HepG2 (cell line): ENCODE measurements at regions not wholly inside any gene's neighbourhood (a gene's known extent, or its start where the extent isn't known, plus 50 kb on each side); places are given as distances from the start of the nearest gene placed in this dataset.

Experiments
- ATAC-seq: fragments of 200-7000 bp; cut with Tn5 transposase; 3 replicates; pipeline ENCODE4 v1.9.1; 2020; ENCODE audit warnings: mild to moderate bottlenecking, moderate library complexity
- BruUV-seq: library from RNA; stranded (reverse); fragments of 400-500 nt; replicated peaks from 2 replicates; lab custom pipeline; 2021; lab: Mats Ljungman, UMichigan
- CTCF ChIA-PET: fragments of 300-600 bp; formaldehyde crosslinking; extraction: SDS; loops from one replicate; lab custom pipeline; 2021; ENCODE audit warnings: low total read pairs, inconsistent platforms, low intra/inter-chr PET ratio; lab: Yijun Ruan, JAX
- POLR2A ChIA-PET: fragments of 350-600 bp; sonication (Branson Sonifier 250); formaldehyde crosslinking; loops from one replicate; lab custom pipeline; 2020; ENCODE audit warnings: antibody characterized with exemption, inconsistent platforms; lab: Yijun Ruan, JAX
- DNase-seq: peaks from one replicate; pipeline ENCODE4 v3.0.0-alpha.2; 2015; ENCODE audit warnings: low spot score
- FAIRE-seq: peaks from 3 replicates; lab custom pipeline; 2011; peaks lifted over from hg19 to GRCh38; lab: Jason Lieb, UNC
- H2AFZ ChIP-seq: one replicate; pipeline ENCODE4 v1.6.1; 2011; ENCODE audit warnings: low read length, inconsistent platforms
- H3K27ac ChIP-seq: fragments of 300-600 bp; 3 replicates; pipeline ENCODE4 v1.8.0; 2011; ENCODE audit warnings: mixed run types, mild to moderate bottlenecking, mixed read lengths, low read length, inconsistent platforms; ENCODE audit not compliant: insufficient read depth; ENCODE audit errors: extremely low read length
- H3K27me3 ChIP-seq, 2 experiments: fragments of 200-600 bp in 1 of 2; 2 replicates in 1 of 2; 3 replicates in 1 of 2; pipeline versions ENCODE4 v1.6.0 to v1.8.0; 2011; ENCODE audit warnings: low read length in 2 of 2, mild to moderate bottlenecking in 2 of 2, moderate library complexity in 2 of 2, inconsistent platforms in 1 of 2; ENCODE audit not compliant: insufficient read depth in 2 of 2, control insufficient read depth in 1 of 2
- H3K36me3 ChIP-seq, 2 experiments: fragments of 200-600 bp in 1 of 2; replicated peaks in 1 of 2; 2 replicates in 1 of 2; 3 replicates in 1 of 2; pipeline versions ENCODE4 v1.5.1 to v1.8.0; 2011; ENCODE audit warnings: low read length in 2 of 2, inconsistent platforms in 1 of 2; ENCODE audit not compliant: insufficient read depth in 2 of 2, control insufficient read depth in 1 of 2
- H3K4me1 ChIP-seq: 2 replicates; pipeline ENCODE4 v1.5.1; 2012; ENCODE audit warnings: low read length, inconsistent platforms; ENCODE audit not compliant: insufficient read depth
- H3K4me2 ChIP-seq: 2 replicates; pipeline ENCODE4 v1.6.0; 2011; ENCODE audit warnings: low read depth, low read length, inconsistent platforms
- H3K4me3 ChIP-seq, 3 experiments: fragments of 200-600 bp in 1 of 3; sonication (generic), shearing (Covaris generic) in 1 of 3; replicated peaks in 1 of 3; 2 replicates each; pipeline ENCODE4 v1.5.1; 2011 to 2016; ENCODE audit warnings: low read length in 3 of 3, inconsistent platforms in 2 of 3, low read depth in 2 of 3, mild to moderate bottlenecking in 2 of 3, control low read depth in 1 of 3, mixed read lengths in 1 of 3; ENCODE audit not compliant: insufficient read depth in 1 of 3
- H3K79me2 ChIP-seq: one replicate; pipeline ENCODE4 v1.6.1; 2011; ENCODE audit warnings: low read length, inconsistent platforms; ENCODE audit not compliant: insufficient read depth
- H3K9ac ChIP-seq: 2 replicates; pipeline ENCODE4 v1.6.0; 2011; ENCODE audit warnings: mild to moderate bottlenecking, low read depth, low read length, inconsistent platforms; ENCODE audit not compliant: insufficient read depth
- H3K9me3 ChIP-seq: 2 replicates; pipeline ENCODE4 v1.5.1; 2012; ENCODE audit warnings: mild to moderate bottlenecking, low read length
- H4K20me1 ChIP-seq: 2 replicates; pipeline ENCODE4 v1.6.0; 2011; ENCODE audit warnings: inconsistent platforms, mild to moderate bottlenecking, low read length, moderate library complexity; ENCODE audit not compliant: insufficient read depth
- KDM5A ChIP-seq: fragments of 200-600 bp; sonication (generic); IDR thresholded peaks from 2 replicates; pipeline ENCODE4 v1.7.0; 2018; ENCODE audit warnings: antibody characterized with exemption, mild to moderate bottlenecking, low read length, borderline replicate concordance
- MXD4 ChIP-seq: IDR thresholded peaks from 2 replicates; pipeline ENCODE4 v1.6.1; 2016; ENCODE audit warnings: mild to moderate bottlenecking, missing biosample characterization, missing genetic modification reagents
- PRPF4 ChIP-seq: fragments of 200-400 bp; formaldehyde crosslinking; IDR thresholded peaks from 2 replicates; pipeline ENCODE4 v1.6.1; 2016; ENCODE audit warnings: low read length, low read depth; ENCODE audit not compliant: poor library complexity, severe bottlenecking
- SMAD3 ChIP-seq: sonication (generic); formaldehyde crosslinking; IDR thresholded peaks from 2 replicates; pipeline ENCODE4 v1.4.0; 2020; ENCODE audit warnings: missing genetic modification reagents
- THAP11 ChIP-seq: IDR thresholded peaks from 2 replicates; pipeline ENCODE4 v1.6.1; 2016; ENCODE audit warnings: missing biosample characterization, missing genetic modification reagents
- TMF1 ChIP-seq: sonication (generic); formaldehyde crosslinking; IDR thresholded peaks from 2 replicates; pipeline ENCODE4 v1.8.1; 2022; ENCODE audit warnings: low read depth, missing genetic modification reagents
- ZHX2 ChIP-seq, 2 experiments: sonication (generic) in 1 of 2; formaldehyde crosslinking in 1 of 2; IDR thresholded peaks; 2 replicates each; pipeline versions ENCODE4 v1.6.1 to v1.9.0; 2014 to 2022; ENCODE audit warnings: antibody characterized with exemption in 1 of 2, borderline replicate concordance in 1 of 2, inconsistent platforms in 1 of 2, low read depth in 1 of 2, missing genetic modification reagents in 1 of 2
- ZNF446 ChIP-seq: sonication (generic); formaldehyde crosslinking; IDR thresholded peaks from 2 replicates; pipeline ENCODE4 v1.5.0; 2020; ENCODE audit warnings: mild to moderate bottlenecking, missing genetic modification reagents
- ZNF501 ChIP-seq: sonication (generic); formaldehyde crosslinking; IDR thresholded peaks from 2 replicates; pipeline ENCODE4 v1.5.1; 2020; ENCODE audit warnings: mild to moderate bottlenecking, moderate library complexity, missing genetic modification reagents
- WGBS: methylation state at CpG from one replicate; pipeline ENCODE4 v1.1.6; 2017; ENCODE audit warnings: low lambda C conversion rate; 5-methylcytosine and 5-hydroxymethylcytosine counted together
- in situ Hi-C: cut with HindIII; loops from 2 replicates; pipeline ENCODE4 v1.10.0; 2017; ENCODE audit warnings: low pct_unique_long_range_greater_than_20kb; ENCODE audit not compliant: extremely low pct_ligation_motif_present
- intact Hi-C: fragments of 100-400 bp; cut with micrococcal nuclease; formaldehyde crosslinking; loops from one replicate; pipeline ENCODE4 v1.10.0; 2022; ENCODE audit not compliant: unreplicated experiment

GRCh38 chr1:58324558-58324957 lies 222.0 kb downstream of the OMA1 start (continued):
- TF ChIP-seq ZNF501 (CRISPR knock-in tag) (no peak), MXD4 (CRISPR knock-in tag) (no peak)

- Histone ChIP-seq H3K27ac (no peak overlapping the region), H3K9ac (no peak overlapping the region), H3K27me3 (no peaks in the 10 kb centered on the region), H2AFZ (no peak overlapping the region), H4K20me1 (no peaks in the 10 kb centered on the region), H3K4me3 (no peak overlapping the region), H3K36me3 (no peaks in the 10 kb centered on the region), H3K4me1 (no peaks in the 10 kb centered on the region)
- ChIA-PET POLR2A (no interaction called here), CTCF (no interaction called here)
- in situ Hi-C loops = no loop called here
- DNase-seq (no peak), FAIRE-seq (no peak)
- no TSS peak for BruUV-seq
- intact Hi-C loops = no loop called here
- WGBS = 12% methylated on average over 5 of the region's 6 CpGs
- no peak for TF ChIP-seq PRPF4
- no peak for TF ChIP-seq ZHX2 (IDR thresholded peaks at IDR 0.05; ENCODE audit: low read depth)
- no peak for TF ChIP-seq ZHX2 (CRISPR knock-in tag; IDR thresholded peaks at IDR 0.05; ENCODE audit: borderline replicate concordance)
- TF ChIP-seq KDM5A = no peak
- no peak for TF ChIP-seq SMAD3 (CRISPR knock-in tag)
- no peak for TF ChIP-seq THAP11
- TF ChIP-seq ZNF446 (CRISPR knock-in tag) = no peak
- TF ChIP-seq TMF1 (CRISPR knock-in tag) = no peak
- TF ChIP-seq, all 625 proteins: peak for 0
- H3K79me2 ChIP-seq = no peaks in the 10 kb centered on the region
- H3K9me3 ChIP-seq = no peaks in the 10 kb centered on the region
- no peak for ATAC-seq
- H3K4me2 ChIP-seq = no peak overlapping the region
Observed at GRCh38 chr1:58318157-58319005, 228.1 kb downstream of the OMA1 start.
